GM18520 (cell line): ENCODE measurements at regions not wholly inside any gene's neighbourhood (a gene's known extent, or its start where the extent isn't known, plus 50 kb on each side); places are given as distances from the start of the nearest gene placed in this dataset.

ENCODE experiments used
- ATAC-seq: cut with Tn5 transposase; IDR thresholded peaks from one replicate; pipeline ENCODE4 v1.9.1; 2021; ENCODE audit not compliant: unreplicated experiment

DNA sequence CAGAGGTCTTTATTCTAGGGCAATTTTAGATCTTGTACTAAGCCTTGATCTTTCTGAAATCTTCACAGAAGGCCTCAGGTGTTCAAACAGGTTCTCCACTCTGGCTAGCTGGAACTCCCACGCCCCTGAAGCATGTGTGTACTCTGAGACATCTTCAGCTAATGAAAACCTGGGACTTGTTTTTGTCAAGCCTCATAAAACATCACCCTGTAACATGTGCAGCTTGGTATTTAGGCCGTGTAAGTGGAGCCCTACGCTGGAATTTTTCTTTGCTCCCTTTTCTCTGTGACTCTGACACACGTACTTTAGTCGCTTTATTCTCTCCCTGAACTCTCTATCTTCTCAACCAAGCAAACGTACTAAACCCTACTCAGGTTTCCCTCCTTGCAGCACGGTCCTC, 701.9 kb upstream of the ZP4 start:
- ATAC-seq, result no peak

DNA sequence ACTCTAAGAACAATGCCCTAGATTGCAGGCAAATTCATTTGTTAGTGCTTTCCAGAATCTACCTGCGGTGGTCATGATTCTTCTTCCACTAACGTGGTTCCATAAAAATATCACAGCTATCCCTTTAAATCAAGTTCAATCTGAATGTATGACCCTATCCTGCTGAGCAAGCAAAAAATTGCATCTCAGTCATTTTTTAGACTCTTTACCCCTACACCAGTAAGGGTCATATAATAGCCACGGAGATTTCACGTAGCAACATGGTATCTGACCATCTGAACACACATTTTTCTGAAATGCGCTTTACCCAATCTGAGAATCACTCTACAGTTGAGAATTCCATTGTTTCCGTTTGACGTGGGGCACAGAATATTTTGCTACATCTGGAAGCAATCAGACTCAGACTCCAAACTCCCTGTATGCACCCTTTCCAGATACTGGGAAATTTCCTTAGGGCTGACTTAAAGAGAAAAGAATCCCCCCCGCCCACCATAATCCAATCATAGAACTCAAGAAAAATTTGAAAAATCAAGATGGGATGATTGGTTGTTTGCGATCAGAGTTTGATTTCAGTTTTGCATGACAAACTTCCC, 699.2 kb upstream of the ZP4 start:
- ATAC-seq, result no peak

DNA sequence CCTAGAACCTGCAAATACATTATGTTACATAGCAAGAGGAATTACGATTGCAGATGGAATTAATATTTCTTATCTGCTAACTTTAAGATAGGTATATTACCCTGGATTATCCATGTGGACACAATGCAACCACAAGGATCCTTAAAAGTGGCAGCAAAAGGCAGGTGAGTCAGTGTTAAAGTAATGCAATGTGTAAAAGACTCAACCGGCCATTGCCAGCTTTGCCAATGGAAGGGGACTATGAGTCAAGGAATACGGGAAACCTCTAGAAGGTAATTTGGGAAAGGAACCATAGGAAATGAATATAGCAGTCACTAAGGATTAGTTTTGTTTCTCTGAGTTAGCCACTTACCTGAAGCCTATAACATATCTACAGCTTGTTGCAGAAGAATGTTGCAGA, 692.1 kb upstream of the ZP4 start:
- no peak for ATAC-seq

DNA sequence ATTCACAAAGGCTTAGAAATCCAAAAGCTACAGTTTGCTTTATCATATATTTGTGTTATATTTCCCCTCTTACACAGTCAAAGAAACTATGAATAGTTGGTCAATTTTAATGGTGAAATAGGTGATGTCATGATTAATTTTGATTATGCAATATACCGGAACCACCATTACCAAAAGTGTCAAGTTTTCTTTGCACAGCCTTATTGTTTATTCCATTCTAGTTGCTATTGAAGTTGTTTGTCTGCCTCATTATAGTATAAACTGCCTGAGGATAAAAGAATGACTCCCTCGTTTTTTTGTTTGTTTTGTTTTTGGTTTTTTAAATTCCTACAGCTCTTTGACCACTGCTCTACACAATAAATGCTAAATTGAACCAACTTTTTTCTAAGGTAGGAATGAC, 690.6 kb upstream of the ZP4 start:
- no peak for ATAC-seq

DNA sequence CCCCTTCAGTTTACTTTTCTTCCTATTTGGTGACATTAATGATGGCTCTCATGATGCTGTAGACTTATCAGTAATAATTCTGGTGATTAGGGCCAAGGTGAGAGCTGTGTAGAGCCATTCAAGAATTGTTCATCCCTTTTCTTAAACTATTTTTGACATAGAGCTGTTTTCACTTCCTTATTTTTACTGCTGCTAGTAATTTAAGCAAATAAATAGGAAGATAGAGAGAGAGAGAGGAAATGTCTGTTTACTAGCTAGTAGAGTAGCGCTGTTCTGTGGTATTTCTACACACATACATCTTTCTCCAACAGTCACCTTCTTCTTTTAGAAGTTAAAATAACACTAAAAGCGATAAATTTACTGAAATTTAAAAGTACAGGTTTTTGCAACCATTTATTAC, 678.0 kb upstream of the ZP4 start:
- no peak for ATAC-seq

DNA sequence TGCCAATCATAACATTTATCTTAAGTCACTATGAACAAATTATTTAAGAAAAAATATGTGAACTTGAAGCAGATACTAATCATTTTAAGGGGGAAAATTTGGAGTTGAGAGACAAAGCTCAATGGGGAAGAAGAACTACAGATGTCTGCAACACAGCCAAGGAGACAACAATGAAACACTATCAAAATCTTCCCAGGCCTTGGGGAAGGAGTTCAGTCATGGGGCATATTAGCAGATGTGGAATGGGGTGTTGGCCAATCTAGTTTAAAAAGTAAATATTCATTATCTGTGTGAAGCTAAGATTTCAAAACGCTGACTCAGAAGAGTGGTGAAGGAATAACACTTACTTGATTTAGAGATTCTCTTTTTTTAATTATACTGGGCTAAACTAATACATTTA, 671.6 kb upstream of the ZP4 start:
- ATAC-seq, result no peak

DNA sequence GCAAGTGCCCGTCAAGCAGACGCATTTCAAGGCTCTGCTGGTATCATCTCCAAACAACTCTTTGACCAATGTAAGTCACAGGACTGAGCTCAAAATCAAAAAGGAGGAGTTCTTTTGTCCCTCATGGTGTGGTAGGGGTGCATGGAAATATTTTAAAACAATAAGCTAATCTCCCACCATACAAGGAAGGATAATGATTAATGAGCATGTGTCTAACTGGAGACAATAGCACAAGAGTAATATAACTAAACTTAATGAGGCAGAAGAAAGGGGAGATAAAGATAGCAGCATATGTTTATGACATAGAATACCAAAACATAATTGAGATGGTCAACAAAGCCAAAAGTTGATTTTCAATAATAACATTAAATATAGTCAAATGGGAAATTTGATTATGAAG, 668.0 kb upstream of the ZP4 start:
- ATAC-seq, result no peak

DNA sequence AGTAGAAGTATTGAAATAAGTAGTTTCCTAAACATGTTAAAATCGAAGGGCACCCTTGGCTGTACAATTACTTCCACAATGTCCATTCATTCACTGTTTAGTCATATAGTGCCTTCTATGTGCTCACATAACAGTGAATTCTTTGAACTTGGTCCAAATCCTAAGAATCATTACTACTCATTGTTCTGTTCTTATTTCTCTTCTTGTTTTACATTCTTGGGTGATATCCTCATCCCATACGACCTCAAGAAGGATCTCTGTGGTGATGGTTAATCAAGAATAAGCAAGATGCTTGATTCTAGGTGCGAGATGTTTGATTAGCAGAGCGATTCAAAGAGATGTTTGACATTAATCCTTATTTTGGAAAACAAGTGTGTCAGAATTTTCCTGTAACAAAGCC, 667.4 kb upstream of the ZP4 start:
- no peak for ATAC-seq

DNA sequence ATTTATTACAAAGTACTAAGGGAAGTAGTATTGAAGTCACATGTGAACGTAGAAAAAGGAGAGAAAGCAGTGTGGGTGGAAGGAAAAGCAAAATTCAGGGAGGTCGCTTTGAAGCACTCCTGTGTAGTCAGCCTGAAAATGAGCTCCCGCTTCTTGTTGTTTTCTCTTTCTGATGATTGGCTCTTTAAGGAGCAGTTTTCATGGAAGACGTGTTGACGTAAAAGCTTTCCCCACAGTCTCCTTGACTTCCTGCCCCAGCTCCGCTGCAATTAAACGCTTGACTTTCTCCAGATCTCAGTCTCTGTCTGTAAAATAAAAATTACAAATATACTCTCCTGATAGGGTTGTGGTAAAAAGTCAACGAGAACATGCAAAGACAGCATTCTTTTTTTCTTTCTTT, 661.5 kb upstream of the ZP4 start:
- no peak for ATAC-seq

DNA sequence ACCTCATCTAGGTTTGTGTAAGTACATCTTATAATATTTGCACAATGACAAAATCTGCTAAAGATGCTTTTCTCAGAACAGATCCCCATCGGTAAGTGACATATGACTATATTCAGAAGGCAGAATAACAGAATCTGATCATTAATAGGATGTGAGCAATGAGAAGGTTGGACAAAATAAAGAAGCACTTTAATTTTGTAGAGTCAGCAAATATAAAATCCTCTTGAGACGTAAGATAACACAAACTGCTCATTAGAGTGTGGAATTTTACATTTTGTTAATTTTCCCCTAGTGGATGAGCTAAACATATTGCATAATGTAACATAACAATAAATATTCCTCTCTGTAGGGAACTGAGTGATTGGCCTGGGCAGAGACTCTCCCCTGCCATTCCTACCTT, 658.4 kb upstream of the ZP4 start:
- no peak for ATAC-seq

DNA sequence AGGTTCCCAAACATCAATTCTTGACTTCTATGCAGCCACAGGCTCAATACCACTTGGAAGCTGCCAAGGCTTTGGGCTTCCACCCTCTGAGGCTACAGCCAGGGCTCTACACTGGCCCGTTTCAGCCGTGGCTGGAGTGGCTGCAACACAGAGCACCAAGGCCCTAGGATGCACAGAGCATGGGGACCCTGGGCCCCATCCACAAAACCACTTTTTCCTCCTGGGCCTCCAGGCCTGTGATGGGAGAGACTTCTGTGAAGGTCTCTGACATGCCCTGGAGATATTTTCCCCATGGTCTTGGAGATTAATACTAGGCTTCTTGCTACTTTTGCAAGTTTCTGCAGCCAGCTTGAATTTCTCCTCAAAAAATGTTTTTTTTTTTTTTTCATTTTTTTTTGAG, 655.4 kb upstream of the ZP4 start:
- ATAC-seq, result no peak

DNA sequence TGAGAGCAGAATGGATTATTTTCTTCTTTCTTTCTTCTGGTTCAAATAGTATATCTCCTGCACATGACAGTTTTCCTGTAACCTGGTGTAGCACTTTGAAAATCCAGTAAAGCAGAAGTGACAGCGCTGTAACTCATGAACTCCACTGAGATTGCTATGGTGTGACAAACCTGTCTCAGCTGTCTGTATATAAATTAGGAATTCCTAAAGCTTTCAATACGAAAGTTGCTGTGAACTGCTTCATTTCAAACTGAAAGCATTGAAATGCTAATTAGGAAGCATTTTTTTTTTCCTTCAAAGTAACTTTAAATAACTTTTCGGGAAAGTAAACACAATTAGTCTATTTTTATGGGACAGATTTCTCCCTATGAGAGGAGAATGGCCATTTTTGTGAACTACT, 646.9 kb upstream of the ZP4 start:
- ATAC-seq, result no peak

DNA sequence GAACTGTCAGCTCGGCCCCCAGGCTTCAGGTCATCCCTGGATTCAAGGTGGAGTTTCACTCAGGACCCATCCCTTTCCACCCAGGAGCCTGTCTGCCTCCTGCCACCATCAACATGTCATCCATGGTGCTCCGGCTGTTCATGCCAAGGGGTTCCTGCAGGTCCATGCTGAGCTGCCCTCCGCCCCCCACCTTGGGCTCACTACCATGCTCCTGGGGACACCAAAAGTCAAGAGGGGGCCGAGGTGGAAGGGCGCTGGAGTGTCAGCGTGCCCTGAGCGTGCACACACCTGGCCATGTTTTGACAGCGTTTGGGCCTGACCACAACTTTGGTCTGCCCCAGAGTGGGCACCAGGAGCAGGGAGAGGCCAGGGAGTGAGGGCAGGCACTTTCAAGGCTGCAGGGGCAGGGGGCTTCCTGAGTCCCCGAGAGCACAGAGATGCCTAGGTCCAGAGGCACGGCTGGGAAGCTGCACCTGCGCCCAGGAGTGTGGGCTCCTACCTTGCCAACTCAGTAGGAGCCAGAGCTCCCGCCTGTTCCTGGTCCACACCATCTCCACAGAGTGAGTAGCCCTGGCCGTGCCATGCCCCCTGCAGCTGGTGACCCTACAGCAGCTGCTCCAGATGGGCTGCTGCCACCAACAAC, 639.6 kb upstream of the ZP4 start:
- ATAC-seq, result no peak

DNA sequence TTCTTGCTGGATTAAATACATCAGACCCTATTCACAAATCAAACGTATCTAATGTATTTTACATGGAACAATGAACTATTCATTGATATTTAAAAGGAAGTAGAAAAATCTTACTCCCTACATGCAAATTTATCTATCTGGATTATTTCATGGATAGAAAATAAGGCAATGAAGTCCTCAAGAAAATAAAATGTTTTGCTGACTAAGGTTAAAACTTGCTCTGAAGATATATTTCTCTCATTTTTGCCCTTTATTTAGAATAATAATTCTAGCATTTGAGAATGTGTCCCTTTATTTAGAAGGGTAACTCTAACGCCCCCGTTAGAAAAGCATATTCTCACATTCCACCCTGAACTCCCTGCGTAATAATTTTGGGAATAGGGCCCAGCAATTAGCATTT, 627.0 kb upstream of the ZP4 start:
- no peak for ATAC-seq

DNA sequence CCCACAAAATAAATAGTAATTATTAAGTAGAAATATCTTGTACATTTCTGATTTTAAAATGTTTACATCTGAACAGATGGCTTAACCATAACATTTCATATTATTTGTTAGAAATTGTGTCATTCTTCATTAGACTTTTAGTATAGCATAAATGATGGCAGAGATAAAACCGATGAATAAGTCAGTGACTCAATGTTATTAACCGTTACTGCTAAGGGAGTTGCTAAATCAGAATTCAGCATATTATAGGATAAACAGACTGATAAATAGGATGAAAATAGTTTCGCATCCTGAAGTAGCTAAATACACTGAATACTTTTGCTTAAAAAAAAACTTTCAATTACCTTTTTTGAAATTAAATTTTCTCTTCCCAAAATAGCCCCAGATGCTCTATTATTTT, 610.6 kb upstream of the ZP4 start:
- ATAC-seq, result no peak

DNA sequence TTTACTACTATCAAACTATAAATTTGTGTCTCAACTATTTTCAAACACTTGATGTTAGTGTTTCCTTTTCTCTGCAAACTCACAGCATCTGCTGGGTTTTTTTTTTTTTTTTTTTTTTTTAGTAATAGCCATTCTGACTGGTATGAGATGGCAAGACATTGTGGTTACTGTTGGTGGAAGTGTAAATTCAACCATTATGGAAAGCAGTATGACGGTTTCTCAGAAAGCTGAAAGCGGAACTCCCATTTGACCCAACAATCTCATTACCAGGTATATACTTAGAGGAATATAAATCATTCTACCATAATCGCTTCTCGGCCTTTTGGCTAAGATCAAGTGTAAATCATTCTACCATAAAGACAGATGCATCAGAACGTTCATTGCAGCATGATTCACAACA, 608.3 kb upstream of the ZP4 start:
- ATAC-seq, result no peak

DNA sequence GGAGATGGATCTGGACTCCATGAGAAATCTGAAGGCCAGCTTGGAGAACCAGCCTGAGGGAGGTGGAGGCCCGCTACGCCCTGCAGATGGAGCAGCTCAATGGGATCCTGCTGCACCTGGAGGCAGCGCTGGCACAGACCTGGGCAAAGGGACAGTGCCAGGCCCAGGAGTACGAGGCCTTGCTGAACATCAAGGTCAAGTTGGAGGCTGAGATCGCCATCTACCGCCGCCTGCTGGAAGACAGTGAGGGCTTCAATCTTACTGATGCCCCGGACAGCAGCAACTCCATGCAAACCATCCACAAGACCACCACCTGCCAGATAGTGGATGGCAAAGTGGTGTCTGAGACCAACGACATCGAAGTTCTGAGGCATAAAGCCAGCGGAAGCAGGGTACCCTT, 601.5 kb upstream of the ZP4 start:
- no peak for ATAC-seq

DNA sequence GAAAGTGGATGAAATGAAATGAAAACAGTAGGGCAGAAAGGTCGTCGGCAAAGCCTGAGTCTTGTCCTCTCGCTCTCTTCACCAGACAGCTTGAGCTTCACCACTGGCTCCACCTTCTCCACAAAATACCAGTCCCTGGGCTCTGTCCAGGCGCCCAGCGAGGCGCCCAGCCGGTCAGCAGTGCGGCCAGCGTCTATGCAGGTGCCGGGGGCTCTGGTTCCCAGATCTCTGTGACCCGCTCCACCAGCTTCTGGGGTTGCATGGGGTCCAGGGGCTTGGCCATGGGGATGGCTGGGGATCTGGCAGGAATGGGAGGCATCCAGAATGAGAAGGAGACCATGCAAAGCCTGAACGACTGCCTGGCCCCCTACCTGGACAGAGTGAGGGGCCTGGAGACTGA, 600.5 kb upstream of the ZP4 start:
- no peak for ATAC-seq

DNA sequence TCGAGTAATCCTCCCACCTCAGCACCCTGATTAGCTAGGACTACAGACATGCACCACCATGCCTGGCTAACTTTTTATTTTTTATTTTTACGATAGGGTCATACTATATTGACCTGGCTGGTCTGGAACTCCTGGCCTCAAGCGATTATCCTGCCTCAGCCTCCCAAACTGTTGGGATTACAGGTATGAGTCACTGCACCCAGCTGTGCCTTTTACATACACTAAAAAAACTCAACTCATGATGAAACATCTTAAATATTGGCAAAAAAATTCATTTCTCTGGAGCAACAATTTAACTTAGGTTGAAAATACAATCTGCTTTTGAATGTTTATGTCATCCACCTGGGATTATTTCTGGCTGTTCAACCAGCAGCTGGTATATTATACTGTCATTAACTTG, 598.3 kb upstream of the ZP4 start:
- ATAC-seq, result no peak

DNA sequence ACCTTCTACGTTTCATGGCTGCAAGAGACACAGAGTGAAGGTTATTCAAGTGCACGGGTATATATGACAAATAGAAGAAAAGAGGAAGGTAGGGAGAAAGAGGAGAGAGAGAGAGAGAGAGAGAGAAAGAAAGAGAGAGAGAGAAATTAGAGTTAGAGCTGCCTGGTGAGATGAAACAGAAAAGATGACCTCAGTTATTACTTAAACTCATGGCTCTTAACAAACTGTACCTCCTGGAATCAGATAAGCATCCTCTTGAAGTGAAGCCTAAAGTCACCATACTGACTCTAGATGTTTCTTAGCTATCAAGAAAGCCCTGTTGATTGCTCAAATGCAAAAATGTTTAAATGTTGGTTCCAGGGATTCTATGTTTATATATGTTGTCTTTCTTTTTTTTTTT, 597.7 kb upstream of the ZP4 start:
- ATAC-seq, result no peak

DNA sequence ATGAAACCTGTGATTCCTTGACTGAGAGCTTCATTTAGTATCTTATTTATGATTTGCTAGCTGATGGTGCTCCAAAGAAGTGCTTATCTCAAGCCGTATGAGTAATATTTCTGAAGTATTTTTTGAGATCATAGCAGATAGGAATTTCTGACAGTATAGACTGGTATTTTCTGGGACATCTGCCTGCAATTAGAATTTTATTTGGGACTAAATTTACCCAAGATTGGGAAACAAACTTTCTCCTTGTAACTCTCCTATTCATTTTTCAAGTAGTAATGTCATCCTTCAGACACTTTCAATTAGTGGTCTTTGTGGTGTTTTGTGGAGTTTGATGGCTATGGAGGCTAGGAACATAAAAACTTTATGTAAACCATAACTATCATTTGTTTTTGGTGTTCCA, 597.2 kb upstream of the ZP4 start:
- ATAC-seq, result no peak

DNA sequence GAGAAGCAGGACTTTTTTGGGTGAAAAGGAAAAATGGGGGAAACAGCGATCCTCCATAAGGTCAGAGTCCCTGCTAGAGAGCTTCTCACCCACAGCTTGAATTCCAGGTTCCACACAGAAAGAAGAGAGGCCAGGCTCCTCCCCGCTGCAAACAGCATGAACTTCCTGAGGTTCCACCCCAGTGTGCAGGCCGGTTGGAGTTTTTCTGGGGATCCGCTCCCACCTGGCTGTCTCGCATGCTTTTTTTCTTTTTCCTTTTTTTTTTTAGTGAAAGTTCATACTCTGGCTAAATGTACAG, 595.1 kb upstream of the ZP4 start:
- no peak for ATAC-seq

DNA sequence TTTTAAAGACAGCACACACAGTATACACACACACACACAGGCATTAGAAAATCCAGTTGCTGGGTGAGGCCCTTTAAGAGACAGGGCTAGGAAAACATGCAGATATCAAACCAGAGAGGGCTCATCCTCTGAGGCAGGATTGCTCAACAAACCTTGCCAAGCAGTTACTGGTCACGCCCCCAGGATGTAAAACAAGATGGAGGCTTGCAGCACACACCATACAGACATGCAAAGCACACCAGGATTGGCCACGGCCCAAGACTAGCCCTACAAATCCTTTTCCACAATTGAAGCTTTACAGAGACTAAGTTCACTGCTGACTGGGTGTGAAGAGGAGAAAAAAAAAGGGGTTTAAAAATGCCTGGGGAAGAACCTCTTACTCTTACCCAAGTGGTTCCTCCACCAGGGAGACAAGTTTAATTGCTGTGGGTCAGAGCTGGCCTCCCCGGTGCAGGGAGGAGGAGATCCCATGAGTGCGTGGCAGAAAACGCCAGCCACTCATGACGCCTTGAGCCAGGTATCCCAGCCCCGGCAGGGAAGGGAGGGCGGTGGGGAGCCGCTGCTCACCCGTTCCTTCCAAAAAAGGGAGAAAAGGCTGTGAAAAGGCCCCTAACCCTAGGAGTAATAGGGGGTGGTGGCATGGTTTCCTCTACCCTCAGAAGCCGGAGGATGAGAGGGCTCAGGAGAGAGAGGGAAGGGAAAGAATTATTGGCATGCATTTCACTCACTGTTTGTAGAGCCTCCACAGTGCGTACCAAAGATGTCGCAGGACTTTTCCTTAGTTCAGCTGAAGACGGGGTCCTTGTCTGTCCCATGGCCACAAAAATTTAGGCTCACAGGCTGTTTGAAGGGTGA, 594.6 kb upstream of the ZP4 start:
- no peak for ATAC-seq
